ENCODE measurements at regions not wholly inside any gene's neighbourhood (a gene's known extent, or its start where the extent isn't known, plus 50 kb on each side); places are given as distances from the start of the nearest gene placed in this dataset.

GRCh38 chr4:71156616-71157015, 163.2 kb downstream of the DCK start:
- no peak for ATAC-seq
- BruUV-seq (replicated peaks): no TSS peak
- no peaks in the 10 kb centered on the region for H3K27me3 ChIP-seq (replicated peaks in 1 of 2; ENCODE audit: control insufficient read depth in 2 of 2, insufficient read depth in 2 of 2, low read length in 1 of 2)
- TF ChIP-seq RELB (IDR thresholded peaks at IDR 0.05; ENCODE audit: low read depth): no peak
- TF ChIP-seq TCF7 (IDR thresholded peaks at IDR 0.05; ENCODE audit: borderline replicate concordance): no peak
- no peak for TF ChIP-seq HCFC1 (IDR thresholded peaks at IDR 0.05; ENCODE audit: low read length)
- TF ChIP-seq CUX1 (IDR thresholded peaks at IDR 0.05; ENCODE audit: insufficient replicate concordance, low read depth, low read length): no peak
- no peak for TF ChIP-seq ZNF274 (IDR thresholded peaks at IDR 0.05; ENCODE audit: insufficient read depth, insufficient read length)
- TF ChIP-seq ZNF24 (IDR thresholded peaks at IDR 0.05): no peak
- no peak for TF ChIP-seq CTCF (IDR thresholded peaks at IDR 0.05 in 2 of 3, conservative IDR thresholded peaks at IDR 0.05 in 1 of 3; ENCODE audit: control insufficient read depth in 2 of 3, extremely low read depth in 1 of 3, insufficient read depth in 1 of 3, low read depth in 3 of 3, low read length in 3 of 3)
- no peak for TF ChIP-seq STAT1 (conservative IDR thresholded peaks at IDR 0.05)
- no peak for TF ChIP-seq SREBF2 (IDR thresholded peaks at IDR 0.05; ENCODE audit: low read length)
- TF ChIP-seq PBX3 (IDR thresholded peaks at IDR 0.05; ENCODE audit: insufficient replicate concordance, low read depth, low read length): no peak
- H4K20me1 ChIP-seq (ENCODE audit: control insufficient read depth, insufficient read depth): no peaks in the 10 kb centered on the region
- no peak overlapping the region for H3K27ac ChIP-seq (ENCODE audit: control insufficient read depth, insufficient read depth)
- ChIA-PET CTCF (no interaction called here), SMC1A (ENCODE audit: uncharacterized antibody, unreplicated experiment) (no interaction called here), RAD21 (ENCODE audit: unreplicated experiment) (no interaction called here), POLR2A (no interaction called here)
- no peak overlapping the region for H2AFZ ChIP-seq (ENCODE audit: control insufficient read depth, low read depth, low read length)
- no peak for FAIRE-seq
- H3K9ac ChIP-seq (ENCODE audit: control insufficient read depth, insufficient read depth, low read length): no peak overlapping the region
- H3K4me1 ChIP-seq (ENCODE audit: control insufficient read depth, insufficient read depth, low read length): no peaks in the 10 kb centered on the region
- intact Hi-C loops (cut with micrococcal nuclease; ENCODE audit: unreplicated experiment) (no loop called here), in situ Hi-C loops (cut with MboI) (no loop called here)
- H3K79me2 ChIP-seq (ENCODE audit: control insufficient read depth, insufficient read depth, low read length): no peaks in the 10 kb centered on the region
- DNase-seq (ENCODE audit: low read depth, low spot score): no peak
- H3K36me3 ChIP-seq (ENCODE audit: control insufficient read depth in 2 of 2, insufficient read depth in 2 of 2, low read length in 1 of 2): no peaks in the 10 kb centered on the region
- H3K4me2 ChIP-seq (ENCODE audit: control insufficient read depth, insufficient read depth): no peak overlapping the region
- H3K9me3 ChIP-seq (replicated peaks; ENCODE audit: control insufficient read depth, insufficient read depth, low read length): no peaks in the 10 kb centered on the region
- WGBS (ENCODE audit: insufficient coverage, insufficient replicate concordance, low lambda C conversion rate, missing lambda C conversion rate): 0% methylated on average over 4 of the region's 4 CpGs
- no peak overlapping the region for H3K4me3 ChIP-seq
